Adrenal gland (tissue), 9 donors: ENCODE measurements at regions not wholly inside any gene's neighbourhood (a gene's known extent, or its start where the extent isn't known, plus 50 kb on each side); places are given as distances from the start of the nearest gene placed in this dataset.
"Not testable (repeated sequence)": the region's sequence is repeated elsewhere in the genome, so short reads cannot be mapped to it uniquely, and the experiment has no call there.

Source experiments
- DNase-seq, 7 donors: peaks; one replicate each; pipeline ENCODE4 v3.0.0-alpha.2; 2019 to 2020
- H3K27ac ChIP-seq, 5 donors: fragments of 200-600 bp; sonication (generic) in 4 of 5; 1 replicate in 3 of 5; 2 replicates in 2 of 5; pipeline versions ENCODE4 v1.5.1 to v1.8.0; 2016 to 2020; ENCODE audit warnings: mild to moderate bottlenecking in 1 of 5
- H3K27me3 ChIP-seq: fragments of 200-600 bp; 2 replicates; pipeline ENCODE4 v1.8.0; 2021
- H3K36me3 ChIP-seq, 2 donors: fragments of 200-600 bp; replicated peaks in 1 of 2; 1 replicate in 1 of 2; 2 replicates in 1 of 2; pipeline versions ENCODE4 v1.5.1 to v1.8.0; 2018 to 2022
- H3K4me1 ChIP-seq, 2 donors: fragments of 200-600 bp; replicated peaks in 1 of 2; 1 replicate in 1 of 2; 2 replicates in 1 of 2; pipeline versions ENCODE4 v1.5.1 to v1.8.0; 2018 to 2021
- H3K4me3 ChIP-seq, 4 donors: fragments of 200-600 bp; sonication (generic) in 3 of 4; one replicate each; pipeline ENCODE4 v1.5.1; 2016 to 2018
- H3K9me3 ChIP-seq, 3 donors: fragments of 200-600 bp; sonication (generic) in 1 of 3; replicated peaks in 1 of 3; 1 replicate in 2 of 3; 2 replicates in 1 of 3; pipeline versions ENCODE4 v1.5.1 to v1.8.0; 2016 to 2021
- CTCF ChIP-seq, 6 experiments: fragments of 450-650 bp in 4 of 6; fragments of 200-600 bp in 2 of 6; sonication (generic) in 1 of 6; IDR thresholded peaks; 1 replicate in 5 of 6; 2 replicates in 1 of 6; pipeline versions ENCODE4 v1.5.1 to v1.8.0; 2016 to 2021; ENCODE audit warnings: antibody characterized with exemption in 6 of 6, mild to moderate bottlenecking in 2 of 6, moderate library complexity in 1 of 6
- POLR2A ChIP-seq, 2 donors: fragments of 450-650 bp; IDR thresholded peaks; one replicate each; pipeline ENCODE4 v1.6.1; 2017; ENCODE audit warnings: antibody characterized with exemption in 2 of 2, mild to moderate bottlenecking in 2 of 2, moderate library complexity in 1 of 2
- WGBS, 4 donors: extraction: QIAGEN DNeasy Blood & Tissue Kit in 2 of 4; methylation state at CpG; one replicate each; pipeline versions ENCODE4 v1.1.5 to v1.1.7; 2013 to 2017; 5-methylcytosine and 5-hydroxymethylcytosine counted together
- intact Hi-C, 2 donors: fragments of 100-400 bp; cut with DNase I; formaldehyde crosslinking; loops; one replicate each; pipeline versions ENCODE4 v1.14.1 to v1.15.0; 2022 to 2023
- donor health status: healthy with polysubstance abuse.
- donor health status: Bipolar disorder and iron deficiency.
- donor health status: DM: yes; HTN: yes; CAD: no.
- donor health status: DM: no; HTN: no; CAD: no.
- donor health status: DM: no; HTN: no; CAD: no.

- WGBS, 4 donors, result 50 to 62% (median 55%) methylated on average over 3 of the region's 3 CpGs
Observed at GRCh38 chr10:55747244-55747643, 613.8 kb downstream of the ZWINT start.

GRCh38 chr10:55746002-55746401 lies 615.1 kb downstream of the ZWINT start:
- no peak for DNase-seq
- H3K4me1 ChIP-seq, result no peaks in the 10 kb centered on the region
- H3K27ac ChIP-seq, result no peak overlapping the region
- H3K4me3 ChIP-seq, result no peak overlapping the region
- no peaks in the 10 kb centered on the region for H3K27me3 ChIP-seq
- 64 to 80% (median 76%) methylated on average over 1 of the region's 1 CpG for WGBS, 4 donors
- H3K36me3 ChIP-seq, result no peaks in the 10 kb centered on the region
- TF ChIP-seq CTCF (IDR thresholded peaks at IDR 0.05) (no peak), POLR2A (IDR thresholded peaks at IDR 0.05) (no peak)
- intact Hi-C loops, result no loop called here
- no peaks in the 10 kb centered on the region for H3K9me3 ChIP-seq

More at GRCh38 chr10:55747244-55747643, 613.8 kb downstream of the ZWINT start:
- no peak for DNase-seq
- H3K9me3 ChIP-seq, result no peaks in the 10 kb centered on the region
- H3K36me3 ChIP-seq, result no peaks in the 10 kb centered on the region
- intact Hi-C loops, result no loop called here
- no peak overlapping the region for H3K27ac ChIP-seq
- H3K4me3 ChIP-seq, result no peak overlapping the region
- no peak for TF ChIP-seq CTCF (IDR thresholded peaks at IDR 0.05)
- no peak for TF ChIP-seq POLR2A (IDR thresholded peaks at IDR 0.05)
- no peaks in the 10 kb centered on the region for H3K27me3 ChIP-seq
- no peaks in the 10 kb centered on the region for H3K4me1 ChIP-seq

GRCh38 chr10:55742487-55742886 lies 618.6 kb downstream of the ZWINT start:
- Histone ChIP-seq H3K4me3 (no peak overlapping the region), H3K27me3 (no peaks in the 10 kb centered on the region), H3K4me1 (no peaks in the 10 kb centered on the region), H3K27ac (no peak overlapping the region), H3K9me3 (no peaks in the 10 kb centered on the region), H3K36me3 (no peaks in the 10 kb centered on the region)
- WGBS, 4 donors, result 70 to 90% (median 78%) methylated on average over 2 of the region's 2 CpGs
- no peak for DNase-seq
- TF ChIP-seq CTCF (IDR thresholded peaks at IDR 0.05) (no peak), POLR2A (IDR thresholded peaks at IDR 0.05) (no peak)
- intact Hi-C loops, result no loop called here

- H3K27ac ChIP-seq, intact Hi-C loops, H3K9me3 ChIP-seq, H3K4me1 ChIP-seq, H3K36me3 ChIP-seq, H3K27me3 ChIP-seq, DNase-seq: not testable (repeated sequence)
- 4 to 16% (median 8%) methylated on average over 2 of the region's 2 CpGs for WGBS, 4 donors
- peak in 5 of 6 experiments; percentile 43 to 57 (median 52) for TF ChIP-seq CTCF (IDR thresholded peaks at IDR 0.05)
- H3K4me3 ChIP-seq, result peak overlapping the region in 1 of 4 donors; percentile 14
Observed at GRCh38 chr10:55740767-55741166, 620.3 kb downstream of the ZWINT start.
